Endodermal cell (in vitro differentiated cells): ENCODE measurements at regions not wholly inside any gene's neighbourhood (a gene's known extent, or its start where the extent isn't known, plus 50 kb on each side); places are given as distances from the start of the nearest gene placed in this dataset.

ENCODE experiments used
- DNase-seq: peaks from one replicate; pipeline ENCODE4 v3.0.0-alpha.2; 2017
- H3K27ac ChIP-seq: 2 replicates; pipeline ENCODE4 v1.5.1; 2013; ENCODE audit warnings: mild to moderate bottlenecking, low read depth, low read length, moderate library complexity
- H3K27me3 ChIP-seq: 2 replicates; pipeline ENCODE4 v1.6.1; 2013; ENCODE audit warnings: mild to moderate bottlenecking, low read length, moderate library complexity; ENCODE audit not compliant: insufficient read depth, control insufficient read depth, poor library complexity, severe bottlenecking
- H3K36me3 ChIP-seq: 2 replicates; pipeline ENCODE4 v1.7.0; 2013; ENCODE audit warnings: mild to moderate bottlenecking, low read length, moderate library complexity; ENCODE audit not compliant: control insufficient read depth, insufficient read depth
- H3K4me1 ChIP-seq: one replicate; pipeline ENCODE4 v1.7.0; 2013; ENCODE audit warnings: low read length; ENCODE audit not compliant: control insufficient read depth, insufficient read depth
- H3K4me3 ChIP-seq: 2 replicates; pipeline ENCODE4 v1.5.1; 2013; ENCODE audit warnings: mild to moderate bottlenecking, low read length, moderate library complexity
- H3K9ac ChIP-seq: 2 replicates; pipeline ENCODE4 v1.6.1; 2013; ENCODE audit warnings: mild to moderate bottlenecking, low read length, moderate library complexity; ENCODE audit not compliant: poor library complexity, severe bottlenecking; ENCODE audit errors: extremely low read depth
- H3K9me3 ChIP-seq: 2 replicates; pipeline ENCODE4 v1.6.1; 2013; ENCODE audit warnings: mild to moderate bottlenecking, low read length, moderate library complexity; ENCODE audit not compliant: control insufficient read depth
- H3K27ac Mint-ChIP-seq: 2 replicates; pipeline ENCODE4 v1.8.0; 2020; ENCODE audit warnings: mixed read lengths
- H3K27me3 Mint-ChIP-seq: 2 replicates; pipeline ENCODE4 v1.8.0; 2021; ENCODE audit warnings: mild to moderate bottlenecking, mixed read lengths; ENCODE audit not compliant: insufficient read depth
- H3K36me3 Mint-ChIP-seq: 2 replicates; pipeline ENCODE4 v1.8.0; 2020; ENCODE audit warnings: low read depth, mixed read lengths
- H3K4me1 Mint-ChIP-seq: 2 replicates; pipeline ENCODE4 v1.8.0; 2020; ENCODE audit warnings: mixed read lengths
- H3K4me3 Mint-ChIP-seq: 2 replicates; pipeline ENCODE4 v1.8.0; 2020; ENCODE audit warnings: mild to moderate bottlenecking, moderate library complexity, mixed read lengths
- H3K9me3 Mint-ChIP-seq: 2 replicates; pipeline ENCODE4 v1.8.0; 2020; ENCODE audit warnings: mild to moderate bottlenecking, mixed read lengths
- CTCF ChIP-seq: fragments of 200-600 bp; sonication (generic); conservative IDR thresholded peaks from 2 replicates; pipeline ENCODE4 v1.5.0; 2021; ENCODE audit warnings: antibody characterized with exemption, mild to moderate bottlenecking
- WGBS, 2 experiments: methylation state at CpG; one replicate each; pipeline versions ENCODE4 v1.1.5 to v1.1.7; 2013; ENCODE audit warnings: missing lambda C conversion rate in 2 of 2, mixed read lengths in 1 of 2; ENCODE audit not compliant: insufficient coverage in 1 of 2, insufficient read length in 1 of 2; 5-methylcytosine and 5-hydroxymethylcytosine counted together

- no peaks in the 10 kb centered on the region for H3K4me1 ChIP-seq
- peaks cover 9% of the 10 kb centered on the region for H3K9me3 Mint-ChIP-seq
- peaks cover 9% of the 10 kb centered on the region for H3K9me3 ChIP-seq
- no peak for TF ChIP-seq CTCF
- H3K9ac ChIP-seq = no peak overlapping the region
- no peak for DNase-seq
- no peak overlapping the region for H3K4me3 ChIP-seq
- no peaks in the 10 kb centered on the region for H3K36me3 ChIP-seq
- no peak overlapping the region for H3K27ac ChIP-seq
- H3K36me3 Mint-ChIP-seq = no peaks in the 10 kb centered on the region
- no peaks in the 10 kb centered on the region for H3K27me3 ChIP-seq
- H3K27me3 Mint-ChIP-seq = no peaks in the 10 kb centered on the region
- H3K4me3 Mint-ChIP-seq = no peak overlapping the region
- H3K4me1 Mint-ChIP-seq = no peaks in the 10 kb centered on the region
- WGBS, 2 experiments = 89 to 91% methylated on average over 3 to 4 of the region's 4 CpGs
- H3K27ac Mint-ChIP-seq = no peak overlapping the region
These were observed 634.2 kb downstream of the TSN start for GRCh38 chr2:122389694-122390093.

GRCh38 chr2:122390406-122390805 is 635.0 kb downstream of the TSN start:
- no peak for TF ChIP-seq CTCF
- 89% methylated on average over 1 of the region's 1 CpG; no CpG with 5 or more reads in 1 of the 2 experiments for WGBS, 2 experiments
- H3K9ac ChIP-seq = no peak overlapping the region
- peaks cover 9% of the 10 kb centered on the region for H3K9me3 Mint-ChIP-seq
- H3K27ac Mint-ChIP-seq = no peak overlapping the region
- no peak overlapping the region for H3K4me3 ChIP-seq
- H3K27ac ChIP-seq = no peak overlapping the region
- no peaks in the 10 kb centered on the region for H3K36me3 Mint-ChIP-seq
- H3K27me3 ChIP-seq = no peaks in the 10 kb centered on the region
- H3K9me3 ChIP-seq = peaks cover 9% of the 10 kb centered on the region
- no peak for DNase-seq
- H3K27me3 Mint-ChIP-seq = no peaks in the 10 kb centered on the region
- no peaks in the 10 kb centered on the region for H3K4me1 ChIP-seq
- H3K4me1 Mint-ChIP-seq = no peaks in the 10 kb centered on the region
- H3K36me3 ChIP-seq = no peaks in the 10 kb centered on the region
- H3K4me3 Mint-ChIP-seq = no peak overlapping the region

GRCh38 chr2:122391726-122392125 is 636.3 kb downstream of the TSN start:
- H3K27ac ChIP-seq = no peak overlapping the region
- Mint-ChIP-seq H3K4me3 (no peak overlapping the region), H3K4me1 (no peaks in the 10 kb centered on the region), H3K27ac (no peak overlapping the region), H3K36me3 (no peaks in the 10 kb centered on the region), H3K27me3 (no peaks in the 10 kb centered on the region), H3K9me3 (peaks cover 9% of the 10 kb centered on the region)
- no peak overlapping the region for H3K4me3 ChIP-seq
- H3K27me3 ChIP-seq = no peaks in the 10 kb centered on the region
- 91 to 93% methylated on average over 3 of the region's 3 CpGs for WGBS, 2 experiments
- H3K36me3 ChIP-seq = no peaks in the 10 kb centered on the region
- no peaks in the 10 kb centered on the region for H3K4me1 ChIP-seq
- DNase-seq = no peak
- peaks cover 9% of the 10 kb centered on the region for H3K9me3 ChIP-seq
- no peak overlapping the region for H3K9ac ChIP-seq
- no peak for TF ChIP-seq CTCF
